ENCODE measurements at regions not wholly inside any gene's neighbourhood (a gene's known extent, or its start where the extent isn't known, plus 50 kb on each side); places are given as distances from the start of the nearest gene placed in this dataset.

GRCh38 chr13:50358231-50359040 is 343.2 kb downstream of the KCNRG start:
- DNase-seq (ENCODE audit: low read depth) = no peak

GRCh38 chr13:50359041-50359367 is 343.8 kb downstream of the KCNRG start:
- DNase-seq (ENCODE audit: low read depth) = no peak

GRCh38 chr13:50359779-50360178 is 344.5 kb downstream of the KCNRG start:
- no peak for DNase-seq (ENCODE audit: low read depth)

DNA sequence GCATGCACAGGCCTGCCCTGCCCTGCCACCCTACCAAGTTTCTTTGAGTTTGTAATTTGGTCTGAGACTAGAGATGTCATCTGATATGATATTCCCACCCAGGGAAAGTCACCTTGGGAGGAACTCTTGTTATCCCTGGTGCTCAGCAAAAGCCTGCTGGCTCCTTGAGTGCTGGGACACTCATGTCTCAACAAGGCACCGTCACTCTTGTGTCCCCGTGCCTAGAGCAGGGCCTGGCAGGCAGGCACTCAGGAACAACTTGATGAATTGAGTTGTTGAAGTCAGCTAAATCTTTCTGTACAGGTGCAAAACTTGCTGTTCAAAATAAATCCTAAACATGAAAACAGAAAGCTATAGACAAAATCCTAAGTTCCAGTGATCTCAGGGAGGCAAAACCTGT is 345.4 kb downstream of the KCNRG start:
- no peak for DNase-seq (ENCODE audit: low read depth)

DNA sequence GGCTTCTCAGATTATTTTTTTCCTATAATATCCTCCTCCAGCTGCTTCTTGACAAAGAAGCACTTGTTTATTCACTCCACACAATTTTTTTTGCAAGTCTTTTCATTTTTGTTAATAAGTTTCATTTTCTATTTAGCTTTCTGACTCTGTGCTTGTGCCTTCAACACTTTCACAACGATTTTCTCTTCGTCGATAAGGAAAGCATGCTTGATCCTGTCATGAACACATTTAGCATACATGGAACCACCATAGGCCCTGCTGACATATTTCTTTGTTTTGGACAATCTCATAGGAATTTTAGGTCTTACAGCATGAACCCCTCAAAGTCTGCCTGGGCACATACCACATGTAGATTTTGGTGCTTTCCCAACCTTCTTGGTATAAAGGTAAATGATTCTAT is 346.0 kb downstream of the KCNRG start:
- DNase-seq (ENCODE audit: low read depth) = no peak

- no peak for DNase-seq (ENCODE audit: low read depth)
These were observed 350.5 kb downstream of the KCNRG start for GRCh38 chr13:50365408-50366391.

GRCh38 chr13:50366488-50367174 is 351.4 kb downstream of the KCNRG start:
- DNase-seq (ENCODE audit: low read depth) = no peak

- no peak for DNase-seq (ENCODE audit: low read depth)
These were observed 354.4 kb downstream of the KCNRG start for GRCh38 chr13:50369646-50370045.

DNA sequence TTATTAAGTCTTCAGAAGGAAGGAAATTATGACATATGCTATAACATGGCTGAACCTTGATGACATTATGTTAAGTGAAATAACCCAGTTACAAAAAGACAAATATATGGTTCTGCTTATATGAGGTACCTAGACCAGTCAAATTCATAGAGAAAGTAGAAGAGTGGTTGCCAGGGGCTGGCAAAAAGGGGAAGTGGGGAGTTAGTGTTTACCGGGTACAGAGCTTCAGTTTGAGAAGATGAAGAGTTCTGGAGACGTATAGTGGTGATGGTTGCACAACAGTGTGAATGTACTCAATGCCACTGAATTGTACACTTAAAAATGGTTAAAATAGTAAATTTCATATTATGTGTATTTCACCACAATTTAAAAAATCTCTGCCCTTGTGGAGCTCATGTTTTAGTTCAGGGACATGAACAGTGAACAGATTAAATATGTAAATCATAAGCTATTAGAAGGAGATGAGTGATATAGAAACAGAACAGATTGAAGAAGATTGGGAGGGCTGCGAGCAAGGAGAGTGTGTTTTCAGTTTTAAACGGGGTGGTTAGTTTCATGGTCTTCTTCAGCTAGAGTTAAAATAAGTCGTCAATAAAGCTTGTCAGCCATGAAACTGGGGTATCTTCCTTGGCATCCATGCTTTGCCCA is 355.2 kb downstream of the KCNRG start:
- DNase-seq (ENCODE audit: low read depth) = no peak

GRCh38 chr13:50374517-50374916 is 359.3 kb downstream of the KCNRG start:
- no peak for DNase-seq (ENCODE audit: low read depth)

GRCh38 chr13:50375792-50376191 is 360.5 kb downstream of the KCNRG start:
- DNase-seq (ENCODE audit: low read depth) = peak; percentile 70

DNA sequence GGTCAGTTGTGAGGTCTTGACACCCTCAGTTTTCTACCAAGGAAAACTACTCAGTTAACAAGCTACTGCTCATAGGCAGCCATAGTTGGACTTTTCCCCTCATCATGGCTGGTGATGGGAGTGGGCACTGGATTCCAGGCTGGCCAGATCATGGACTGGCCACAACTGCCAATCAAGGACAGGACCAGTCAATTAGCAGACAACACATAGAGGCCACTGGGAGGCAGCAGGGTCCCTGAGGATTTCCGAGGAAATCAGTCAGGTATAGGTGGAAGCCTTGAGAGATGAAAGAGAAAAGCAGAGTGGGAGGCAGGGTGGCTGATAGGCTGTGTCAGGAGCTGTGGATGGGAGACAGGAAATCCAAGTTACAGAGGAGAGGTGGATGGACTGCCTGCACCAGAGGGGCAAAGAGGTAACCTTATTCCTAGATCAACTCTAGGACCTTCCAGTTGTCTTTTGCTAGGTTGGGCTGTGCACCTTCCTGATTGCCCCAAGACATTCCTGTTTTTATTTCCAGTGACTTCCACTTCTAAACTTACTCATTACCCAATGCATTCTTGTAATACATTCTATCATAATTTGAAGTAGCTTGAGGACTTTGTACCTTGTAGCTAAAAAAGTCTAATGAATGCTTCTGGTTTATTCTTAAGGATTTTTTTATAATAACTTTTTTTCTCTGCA is 361.8 kb downstream of the KCNRG start:
- no peak for DNase-seq (ENCODE audit: low read depth)

DNA sequence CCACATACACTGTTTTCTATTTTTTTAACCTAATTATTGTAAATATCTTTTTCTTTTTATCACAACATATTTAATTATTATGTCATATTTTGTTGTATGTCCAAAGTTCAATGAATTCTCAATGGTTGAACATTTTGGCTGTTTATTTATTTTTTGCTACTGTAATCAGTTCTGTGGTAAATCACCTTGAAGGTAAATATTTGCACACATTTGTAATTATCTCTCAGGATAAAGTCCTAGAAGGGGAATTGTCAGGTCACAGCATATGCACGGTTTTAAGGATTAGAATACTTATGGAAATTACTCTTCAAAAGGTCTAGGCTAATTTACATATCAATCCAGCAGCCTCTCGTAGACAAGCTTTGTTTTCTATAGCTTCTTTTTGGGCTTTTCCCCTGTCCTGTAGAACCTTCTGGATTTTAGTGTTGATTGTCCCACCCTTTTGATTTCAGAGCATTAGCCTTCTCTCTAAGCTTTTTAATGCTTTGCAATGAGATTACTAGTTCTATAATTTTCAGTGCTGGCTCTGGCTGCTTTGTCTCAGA is 362.6 kb downstream of the KCNRG start:
- no peak for DNase-seq (ENCODE audit: low read depth)

DNA sequence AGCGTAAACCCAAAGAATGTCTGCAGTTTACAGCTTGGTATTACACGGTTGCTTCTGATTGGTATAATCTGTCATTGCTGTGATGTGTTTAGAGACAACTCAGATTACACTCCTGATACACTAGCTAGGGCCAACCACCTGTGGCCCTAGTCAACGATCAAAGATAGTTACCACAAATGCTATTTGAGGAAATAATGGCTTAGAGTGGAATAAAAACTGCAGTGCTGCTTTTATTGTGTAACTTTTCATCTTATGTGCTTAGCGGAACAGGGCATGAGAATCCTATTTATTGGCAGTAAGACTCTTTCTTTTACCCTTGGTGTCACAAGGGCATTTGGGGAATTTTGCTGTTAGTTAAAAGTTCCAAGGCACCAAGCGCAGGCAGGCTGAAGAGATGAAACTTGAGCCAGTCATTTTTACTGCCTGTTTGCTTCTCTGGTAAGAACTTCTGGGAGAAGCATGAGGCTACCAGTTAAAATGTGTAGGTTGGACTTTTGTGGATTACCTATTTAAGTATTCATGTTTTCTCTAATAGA is 363.3 kb downstream of the KCNRG start:
- no peak for DNase-seq (ENCODE audit: low read depth)

- DNase-seq (ENCODE audit: low read depth) = no peak
These were observed 364.3 kb downstream of the KCNRG start for GRCh38 chr13:50379584-50379983.

DNA sequence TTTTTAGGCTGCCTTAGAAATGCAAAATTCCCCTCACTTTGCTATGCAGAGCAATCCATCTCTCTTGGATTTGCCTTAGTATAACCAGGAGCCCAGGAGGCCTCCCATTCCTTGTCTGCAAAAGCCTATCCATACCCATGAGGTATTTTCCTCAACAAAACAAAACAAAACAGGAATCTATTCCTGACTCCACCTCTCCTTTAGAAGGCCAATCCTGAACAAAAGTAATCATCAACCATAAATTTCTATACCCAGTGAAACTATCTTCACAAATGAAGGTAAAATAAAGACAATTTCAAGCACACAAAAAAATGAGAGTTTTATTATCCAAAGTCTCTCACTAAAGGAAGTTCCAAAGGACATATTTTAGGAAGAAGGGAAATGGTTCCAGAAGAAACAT is 365.7 kb downstream of the KCNRG start:
- no peak for DNase-seq (ENCODE audit: low read depth)

GRCh38 chr13:50382511-50382910 is 367.3 kb downstream of the KCNRG start:
- DNase-seq (ENCODE audit: low read depth) = no peak

- no peak for DNase-seq (ENCODE audit: low read depth)
These were observed 367.7 kb downstream of the KCNRG start for GRCh38 chr13:50382951-50383350.

- DNase-seq (ENCODE audit: low read depth) = no peak
These were observed 369.5 kb downstream of the KCNRG start for GRCh38 chr13:50384724-50385123.

GRCh38 chr13:50386541-50387050 is 371.4 kb downstream of the KCNRG start:
- peak; percentile 53 for DNase-seq (ENCODE audit: low read depth)
